ENCODE measurements at regions not wholly inside any gene's neighbourhood (a gene's known extent, or its start where the extent isn't known, plus 50 kb on each side); places are given as distances from the start of the nearest gene placed in this dataset.

DNA sequence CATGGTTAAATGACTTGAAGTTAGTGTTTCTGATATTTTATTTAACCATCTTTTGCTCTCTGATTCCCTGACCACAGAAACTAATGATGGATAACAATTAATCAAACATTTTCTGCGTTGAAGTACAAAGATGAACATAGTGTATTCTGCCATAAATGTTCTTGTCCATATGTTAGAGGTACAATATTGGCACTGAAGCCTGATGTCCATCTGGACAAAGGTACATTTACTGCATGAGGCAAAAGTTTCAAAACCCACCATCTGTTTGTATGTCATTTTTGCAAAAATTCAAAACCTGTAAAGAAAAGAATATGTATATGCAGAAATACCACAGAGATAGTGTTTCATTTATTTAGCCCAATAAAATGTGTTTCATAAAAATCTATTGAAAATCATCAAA, 861.5 kb downstream of the ANKRD7 start:
- TF ChIP-seq, protein P1, sequence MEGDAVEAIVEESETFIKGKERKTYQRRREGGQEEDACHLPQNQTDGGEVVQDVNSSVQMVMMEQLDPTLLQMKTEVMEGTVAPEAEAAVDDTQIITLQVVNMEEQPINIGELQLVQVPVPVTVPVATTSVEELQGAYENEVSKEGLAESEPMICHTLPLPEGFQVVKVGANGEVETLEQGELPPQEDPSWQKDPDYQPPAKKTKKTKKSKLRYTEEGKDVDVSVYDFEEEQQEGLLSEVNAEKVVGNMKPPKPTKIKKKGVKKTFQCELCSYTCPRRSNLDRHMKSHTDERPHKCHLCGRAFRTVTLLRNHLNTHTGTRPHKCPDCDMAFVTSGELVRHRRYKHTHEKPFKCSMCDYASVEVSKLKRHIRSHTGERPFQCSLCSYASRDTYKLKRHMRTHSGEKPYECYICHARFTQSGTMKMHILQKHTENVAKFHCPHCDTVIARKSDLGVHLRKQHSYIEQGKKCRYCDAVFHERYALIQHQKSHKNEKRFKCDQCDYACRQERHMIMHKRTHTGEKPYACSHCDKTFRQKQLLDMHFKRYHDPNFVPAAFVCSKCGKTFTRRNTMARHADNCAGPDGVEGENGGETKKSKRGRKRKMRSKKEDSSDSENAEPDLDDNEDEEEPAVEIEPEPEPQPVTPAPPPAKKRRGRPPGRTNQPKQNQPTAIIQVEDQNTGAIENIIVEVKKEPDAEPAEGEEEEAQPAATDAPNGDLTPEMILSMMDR (IDR thresholded peaks at IDR 0.05), result no peak
- TF ChIP-seq POLR2A (IDR thresholded peaks at IDR 0.05), result no peak
- no peak for TF ChIP-seq EP300 (IDR thresholded peaks at IDR 0.05)

Measured in tibial nerve (tissue), 4 donors.